ENCODE measurements at regions not wholly inside any gene's neighbourhood (a gene's known extent, or its start where the extent isn't known, plus 50 kb on each side); places are given as distances from the start of the nearest gene placed in this dataset.
"Not testable (repeated sequence)": the region's sequence is repeated elsewhere in the genome, so short reads cannot be mapped to it uniquely, and the experiment has no call there.

DNA sequence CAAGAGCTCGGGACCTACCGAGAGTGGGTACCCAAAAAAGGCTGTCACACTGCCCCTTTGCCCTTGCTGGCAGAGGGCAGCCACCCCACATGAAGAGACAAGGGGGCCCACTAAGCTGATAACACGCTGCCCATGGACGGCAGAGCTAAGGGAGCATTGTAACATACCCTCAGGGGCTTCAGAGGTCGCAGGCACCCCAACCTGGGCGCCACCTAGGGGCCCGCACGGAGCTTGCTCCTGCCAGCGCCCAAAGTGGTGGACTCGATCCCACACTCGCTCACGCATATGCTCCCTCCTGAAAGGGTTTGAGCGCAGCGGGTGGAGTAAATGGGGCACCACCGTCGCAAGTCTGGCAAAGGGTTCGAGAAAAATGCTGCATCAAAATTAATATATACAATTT lies 975.4 kb downstream of the ZPLD1 start:
- in situ Hi-C loops (cut with HindIII; ENCODE audit: low sequenced_read_pairs): no loop called here

DNA sequence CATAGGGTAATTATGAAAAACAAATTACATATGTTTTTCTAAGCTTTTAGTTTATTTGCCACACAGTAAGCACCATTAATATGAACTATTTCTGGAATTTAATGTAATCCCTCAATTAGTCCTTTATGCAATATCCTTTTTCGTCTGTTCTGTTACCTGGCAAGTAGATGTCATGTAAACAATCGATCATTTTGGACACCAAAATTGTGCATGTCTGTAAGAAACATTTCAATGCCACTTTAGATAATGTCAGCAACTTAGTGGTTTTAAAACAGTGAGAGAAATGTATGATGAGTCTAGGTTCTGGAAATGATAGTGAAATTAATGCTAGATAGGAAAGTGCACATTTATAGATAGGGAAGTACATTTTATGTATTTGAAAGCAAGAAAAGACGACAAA lies 986.6 kb downstream of the ZPLD1 start:
- in situ Hi-C loops (cut with HindIII; ENCODE audit: low sequenced_read_pairs): no loop called here

DNA sequence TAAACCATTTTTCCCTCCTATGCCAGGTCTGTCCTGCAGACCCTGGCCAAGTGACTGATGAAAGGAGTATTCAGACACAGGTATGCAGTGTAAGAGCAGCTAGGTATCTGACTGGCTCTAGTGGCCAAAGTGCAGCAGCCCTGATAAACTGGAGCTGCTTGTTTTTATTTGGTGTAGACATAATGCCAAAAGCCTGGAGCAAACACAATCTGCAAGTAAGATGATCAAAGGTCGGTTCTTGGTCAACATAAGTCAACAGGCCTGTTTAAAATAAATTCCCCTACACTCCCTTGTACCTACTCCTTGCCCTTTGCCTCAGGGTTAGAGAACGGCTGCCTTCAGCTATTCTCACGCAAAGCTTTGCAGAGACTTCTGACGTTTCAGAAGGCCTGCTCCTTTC lies 1003.1 kb downstream of the ZPLD1 start:
- in situ Hi-C loops (cut with HindIII; ENCODE audit: low sequenced_read_pairs): no loop called here

DNA sequence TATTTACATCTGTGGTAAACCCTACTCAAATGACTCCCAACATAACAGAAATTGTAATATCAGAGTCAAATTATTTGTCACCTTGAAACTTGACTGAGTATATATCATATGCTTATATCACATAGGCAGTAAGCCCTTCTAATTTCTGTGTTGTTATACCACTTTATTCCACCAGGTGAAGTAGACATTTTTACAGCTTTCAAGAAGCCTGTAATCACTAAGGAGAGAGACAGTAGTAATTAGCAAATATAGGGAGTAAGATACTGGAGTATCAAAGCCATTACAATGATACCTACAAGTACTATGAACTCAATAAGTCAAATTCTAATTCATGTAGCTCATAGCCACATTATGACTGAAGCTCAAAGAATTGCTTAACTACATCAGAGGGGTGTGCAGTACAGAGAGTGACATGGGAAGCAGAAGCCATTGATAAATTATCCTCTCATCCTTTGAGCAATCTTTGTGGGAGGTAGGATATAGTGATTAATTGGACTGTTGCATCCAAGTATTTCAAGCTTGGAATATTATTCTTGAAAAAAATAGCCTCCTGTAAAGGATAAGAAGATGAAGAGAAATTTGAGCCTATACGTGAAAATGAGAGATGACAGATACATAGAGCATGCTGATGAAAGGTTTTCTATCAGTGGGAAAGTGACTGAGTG lies 1005.9 kb downstream of the ZPLD1 start:
- in situ Hi-C loops (cut with HindIII; ENCODE audit: low sequenced_read_pairs): no loop called here

DNA sequence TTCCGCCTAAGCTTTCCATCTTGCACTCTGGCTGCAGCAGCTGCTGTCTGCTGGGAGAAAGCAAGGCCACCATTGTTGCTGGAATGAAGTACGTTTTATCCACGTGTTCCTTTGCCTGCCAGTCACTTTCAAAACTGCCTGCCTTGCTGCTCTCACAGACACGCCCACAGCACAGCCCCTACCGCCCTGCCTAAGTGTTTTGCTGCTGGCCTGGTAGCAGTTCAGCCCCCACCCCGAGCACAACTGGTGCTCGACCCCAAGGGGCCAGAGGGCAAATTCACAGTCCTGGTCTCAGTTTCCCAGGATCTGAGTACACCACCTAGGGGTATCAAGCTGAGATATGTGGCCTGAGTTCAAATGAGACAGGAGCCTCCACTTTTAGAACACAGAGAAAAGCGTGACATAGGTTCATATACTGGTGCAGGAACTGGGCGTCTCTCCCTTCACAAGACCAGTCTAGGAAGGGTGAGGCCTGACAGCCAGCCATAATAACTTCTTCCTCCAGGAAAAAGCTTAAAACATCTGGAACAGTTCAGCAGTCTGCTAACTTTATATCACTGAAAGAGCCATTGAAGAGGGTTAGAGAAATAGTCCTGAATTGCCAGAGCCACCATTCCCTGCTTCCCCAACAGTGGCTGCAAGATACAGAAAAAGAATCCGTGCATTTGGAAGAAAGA lies 1012.3 kb downstream of the ZPLD1 start:
- in situ Hi-C loops (cut with HindIII; ENCODE audit: low sequenced_read_pairs): no loop called here

DNA sequence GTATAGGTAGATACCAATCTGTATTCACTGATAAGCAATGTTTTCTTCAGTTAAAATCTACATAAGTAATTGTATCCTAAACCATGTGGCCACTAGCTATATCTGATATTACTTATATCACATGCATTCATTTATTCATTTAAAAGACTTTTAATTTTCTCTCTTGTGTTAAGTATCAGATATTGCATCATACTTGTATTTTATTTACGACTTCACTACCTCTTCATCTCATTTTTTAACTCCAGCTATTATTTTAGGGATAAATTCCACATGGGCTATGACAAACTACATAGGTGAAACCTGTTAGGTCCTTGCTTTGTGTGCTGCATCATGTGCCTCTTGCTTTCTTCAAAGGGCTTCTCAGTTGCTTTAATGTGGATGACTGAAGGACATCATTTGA lies 1018.3 kb downstream of the ZPLD1 start:
- in situ Hi-C loops (cut with HindIII; ENCODE audit: low sequenced_read_pairs): no loop called here

DNA sequence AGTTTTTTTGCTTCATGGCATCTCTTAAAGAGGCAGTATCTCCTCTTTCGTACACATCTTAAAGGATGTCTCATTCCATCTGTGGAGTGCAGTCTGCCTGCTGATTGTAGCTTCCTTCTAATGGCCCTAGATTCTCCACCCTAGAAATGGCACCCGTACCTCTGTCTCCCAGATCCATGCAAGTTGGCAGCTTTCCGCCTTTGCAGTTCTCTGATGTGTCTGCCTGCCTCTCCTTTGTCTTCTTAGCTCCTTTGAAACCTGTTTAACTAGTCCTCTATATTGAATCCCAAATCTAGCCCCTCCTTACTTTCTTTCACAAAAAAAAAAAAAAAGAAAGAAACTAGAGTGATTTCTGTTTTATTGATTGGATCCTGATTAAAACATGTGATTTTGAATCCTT lies 1025.0 kb downstream of the ZPLD1 start:
- in situ Hi-C loops (cut with HindIII; ENCODE audit: low sequenced_read_pairs): no loop called here

DNA sequence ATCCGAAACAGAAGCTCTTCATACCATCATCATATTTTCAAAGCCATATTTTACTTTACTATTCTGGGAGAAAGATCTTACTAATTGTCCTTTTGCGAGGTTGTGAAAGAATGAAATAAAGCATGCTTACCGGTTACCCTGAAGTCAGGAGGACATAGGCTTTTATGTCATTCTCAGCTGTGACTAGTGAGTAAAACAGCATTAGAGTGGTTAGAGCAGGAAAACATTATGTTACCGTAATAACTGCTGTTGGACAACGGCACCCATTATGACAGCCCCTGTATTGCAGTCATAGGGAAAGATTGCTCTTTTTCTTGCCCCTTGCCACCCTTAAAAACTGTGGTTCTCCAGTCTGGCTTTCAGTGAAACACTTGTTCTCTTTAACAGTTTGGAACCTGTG lies 1035.7 kb downstream of the ZPLD1 start:
- in situ Hi-C loops (cut with HindIII; ENCODE audit: low sequenced_read_pairs): no loop called here

DNA sequence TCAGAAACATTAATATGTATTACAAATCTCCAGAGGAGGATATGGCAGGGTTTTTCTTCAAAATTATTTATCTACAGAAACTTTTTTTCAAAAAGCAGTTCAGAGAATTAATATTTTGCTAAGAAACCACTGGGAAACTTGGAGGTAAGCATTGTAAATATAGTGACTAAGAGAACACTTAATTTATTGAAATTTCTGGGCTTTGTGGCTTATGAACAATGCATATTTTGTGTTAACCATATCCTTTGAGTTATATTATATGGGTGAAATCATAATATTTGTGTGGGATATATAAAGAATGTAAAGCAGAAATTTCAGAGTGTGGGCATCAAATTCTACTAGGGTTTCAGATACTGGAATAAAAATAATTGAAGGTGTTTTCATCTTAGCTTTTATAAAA lies 1059.2 kb downstream of the ZPLD1 start:
- in situ Hi-C loops (cut with HindIII; ENCODE audit: low sequenced_read_pairs): no loop called here

DNA sequence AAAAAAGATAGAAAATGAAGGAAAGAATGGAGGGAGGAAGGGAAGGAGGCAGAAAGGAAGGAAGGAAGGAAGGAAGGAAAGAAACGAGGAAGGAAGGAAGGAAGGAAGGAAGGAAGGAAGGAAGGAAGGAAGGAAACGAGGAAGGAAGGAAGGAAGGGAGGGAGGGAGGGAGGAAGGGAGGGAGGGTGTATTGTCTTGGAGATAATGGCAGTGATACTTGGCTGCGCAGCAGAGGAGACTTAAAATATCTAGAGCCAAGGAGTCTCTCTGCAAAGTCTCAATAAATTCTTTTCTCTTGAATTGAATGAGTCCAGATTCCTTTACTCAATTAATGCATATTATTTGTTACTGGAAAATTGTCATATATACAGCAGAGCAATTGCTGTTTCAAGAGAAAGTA lies 1059.7 kb downstream of the ZPLD1 start:
- in situ Hi-C loops (cut with HindIII; ENCODE audit: low sequenced_read_pairs): no loop called here

DNA sequence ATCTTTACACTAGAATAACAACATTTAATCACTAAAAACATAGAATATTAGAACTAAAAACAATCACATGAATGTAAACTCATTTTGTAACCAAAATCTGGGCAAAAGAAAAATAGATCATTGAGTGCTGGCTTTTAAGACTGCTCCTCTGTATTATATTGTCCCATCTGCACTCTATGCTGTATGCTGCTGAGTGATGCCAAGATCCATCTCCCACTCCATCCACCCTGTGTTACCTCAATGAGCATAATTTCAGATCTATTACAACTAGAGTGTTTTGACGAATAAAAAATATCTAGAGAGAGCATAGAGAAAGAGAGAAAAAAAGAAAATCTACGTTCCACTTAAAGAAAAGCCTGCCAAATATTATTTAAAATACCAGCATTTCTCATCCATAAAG lies 1060.4 kb downstream of the ZPLD1 start:
- in situ Hi-C loops (cut with HindIII; ENCODE audit: low sequenced_read_pairs): no loop called here

DNA sequence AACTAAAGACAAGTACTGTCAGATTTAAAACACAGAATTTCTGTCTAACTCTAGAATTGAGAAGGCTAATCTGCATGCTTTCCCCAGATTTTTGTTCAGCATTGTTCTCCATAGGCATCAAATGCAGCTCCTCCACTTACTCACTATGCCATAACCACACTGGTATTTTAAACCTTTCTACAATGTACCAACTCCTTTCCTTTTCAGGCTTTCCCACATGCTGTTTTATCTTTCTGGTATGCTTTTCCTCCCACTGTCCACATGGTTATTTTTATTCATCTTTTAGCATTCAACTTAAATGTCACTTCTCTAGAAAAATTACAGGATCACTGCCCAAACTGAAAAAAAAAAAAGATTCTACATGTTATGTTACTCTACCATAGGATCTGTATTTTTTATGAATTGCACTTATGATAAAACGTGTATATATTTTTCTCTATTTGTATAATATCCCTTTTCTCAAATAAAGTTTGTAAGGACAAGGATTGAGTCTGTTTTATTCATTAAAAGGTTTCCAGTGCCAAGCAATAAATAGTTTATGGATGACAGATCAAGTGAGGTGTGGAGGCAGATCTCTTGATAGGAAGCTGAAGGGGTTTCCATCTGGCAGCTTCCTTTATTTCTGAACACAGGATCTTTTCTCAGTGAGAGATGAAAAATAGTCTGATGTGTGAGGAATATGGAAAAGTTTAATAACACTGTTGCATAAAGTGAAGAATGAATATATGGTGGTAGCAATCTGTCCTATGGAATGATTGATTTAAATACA lies 1064.5 kb downstream of the ZPLD1 start:
- in situ Hi-C loops (cut with HindIII; ENCODE audit: low sequenced_read_pairs): no loop called here

DNA sequence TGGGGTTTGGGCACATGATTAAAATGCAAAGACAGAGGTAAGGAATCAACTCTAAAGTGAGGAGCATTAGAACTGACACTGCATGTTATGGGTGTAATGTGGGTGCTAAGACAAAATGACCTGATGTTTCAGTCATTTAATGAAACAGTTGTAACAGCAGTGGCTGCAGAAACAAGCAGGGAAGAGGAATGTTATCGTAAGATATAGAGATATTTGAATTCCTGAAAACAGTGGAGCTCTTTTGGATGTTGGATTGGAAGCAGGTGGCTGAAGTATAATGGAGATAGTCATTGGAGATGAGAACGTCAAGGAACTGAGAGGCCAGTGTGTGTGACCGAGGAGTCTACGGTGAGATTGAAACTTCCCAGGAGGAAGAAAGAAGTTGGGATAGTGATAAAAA lies 1065.2 kb downstream of the ZPLD1 start:
- in situ Hi-C loops (cut with HindIII; ENCODE audit: low sequenced_read_pairs): no loop called here

DNA sequence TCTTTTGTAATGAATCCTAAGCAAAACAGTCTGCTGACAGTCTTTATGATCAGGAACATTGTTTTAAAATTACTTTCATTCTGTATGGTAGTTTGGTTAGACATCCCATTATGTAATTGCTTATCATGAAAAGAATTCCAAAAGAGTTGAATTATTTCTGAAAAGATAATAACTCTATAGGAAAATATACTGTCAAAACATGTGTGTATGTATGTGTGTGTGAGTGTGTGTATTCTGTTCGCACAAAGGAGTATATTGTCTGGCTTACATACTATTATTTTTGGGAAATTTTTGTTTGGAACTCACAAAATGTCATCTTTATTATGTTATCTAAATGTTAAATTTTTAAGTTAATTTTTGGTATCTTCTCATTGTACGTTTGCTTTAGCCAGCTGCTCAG lies 1075.9 kb downstream of the ZPLD1 start:
- in situ Hi-C loops (cut with HindIII; ENCODE audit: low sequenced_read_pairs): no loop called here

DNA sequence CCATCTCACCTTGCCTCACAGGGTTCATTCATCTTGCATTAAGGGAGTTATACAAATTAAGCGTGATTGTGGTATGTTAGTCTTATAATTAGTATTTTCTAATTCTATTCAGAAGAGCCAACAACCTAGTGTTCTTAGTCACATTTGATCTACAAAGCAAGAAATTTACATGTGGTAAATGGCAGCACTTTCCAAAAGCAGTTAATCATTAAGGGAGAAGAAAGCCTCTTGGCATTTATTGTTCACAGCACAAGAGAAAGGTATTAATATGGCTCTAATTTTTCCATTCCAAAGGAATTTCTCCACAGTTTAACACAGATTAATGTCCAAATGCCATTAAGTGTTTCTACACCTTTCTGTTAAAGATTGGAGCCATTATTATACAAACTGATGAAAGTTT lies 1077.1 kb downstream of the ZPLD1 start:
- in situ Hi-C loops (cut with HindIII; ENCODE audit: low sequenced_read_pairs): no loop called here

DNA sequence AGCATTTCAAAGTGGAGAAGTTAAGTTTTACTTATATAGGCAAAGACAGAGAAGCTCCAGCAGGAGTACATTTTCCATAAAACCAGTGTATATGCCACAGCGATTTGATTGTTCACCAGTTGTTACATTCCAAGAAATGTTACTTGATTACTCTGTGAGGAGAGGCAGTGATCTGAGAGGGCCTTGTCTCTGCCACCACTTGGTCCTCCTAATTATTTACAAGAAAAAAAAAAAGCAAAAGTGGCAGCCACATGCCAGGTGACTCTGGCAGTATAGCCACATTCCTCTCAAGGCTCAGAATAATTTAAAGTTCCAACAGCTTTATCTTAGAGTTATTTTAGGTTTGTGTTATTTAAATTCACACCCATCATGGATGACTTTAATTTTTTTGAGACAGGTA lies 1077.8 kb downstream of the ZPLD1 start:
- in situ Hi-C loops (cut with HindIII; ENCODE audit: low sequenced_read_pairs): no loop called here

DNA sequence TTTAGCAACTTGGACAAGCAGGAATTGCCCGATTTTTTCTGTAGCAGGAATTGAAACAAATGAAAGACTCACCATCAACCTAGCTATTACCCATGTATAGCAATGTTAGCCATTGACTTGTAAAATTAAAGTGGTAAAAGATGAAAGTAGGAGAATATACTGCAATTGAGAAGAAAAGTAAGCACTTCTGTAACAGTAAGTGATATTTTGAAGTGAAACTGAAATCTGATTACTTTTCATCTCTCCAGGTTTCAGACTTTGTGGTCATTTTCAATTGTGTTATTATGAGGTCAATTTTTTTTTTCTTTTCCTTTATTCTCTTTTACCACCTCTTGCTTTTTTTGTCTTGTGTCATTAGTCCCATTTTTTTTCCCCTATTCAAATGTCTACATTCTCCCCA lies 1078.2 kb downstream of the ZPLD1 start:
- in situ Hi-C loops (cut with HindIII; ENCODE audit: low sequenced_read_pairs): no loop called here

DNA sequence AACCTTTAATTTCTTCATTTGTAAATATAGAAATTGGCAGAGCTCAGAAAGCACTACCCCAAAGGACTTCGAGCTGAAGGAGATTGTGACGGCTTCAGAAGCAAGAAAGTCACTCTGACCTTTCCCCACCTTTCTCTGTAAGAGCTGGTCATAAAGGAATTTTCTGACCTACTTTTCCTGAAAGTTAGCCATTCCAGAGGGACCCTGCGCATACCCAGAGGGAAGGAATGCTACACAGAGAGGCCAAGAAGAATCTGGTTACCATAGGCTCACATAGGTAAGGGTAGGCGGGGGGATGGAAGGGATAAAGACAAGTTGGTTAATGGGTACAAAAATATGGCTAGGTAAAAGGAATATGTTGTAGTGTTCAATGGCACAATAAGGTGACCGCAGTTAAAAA lies 1080.3 kb downstream of the ZPLD1 start:
- in situ Hi-C loops (cut with HindIII; ENCODE audit: low sequenced_read_pairs): no loop called here

DNA sequence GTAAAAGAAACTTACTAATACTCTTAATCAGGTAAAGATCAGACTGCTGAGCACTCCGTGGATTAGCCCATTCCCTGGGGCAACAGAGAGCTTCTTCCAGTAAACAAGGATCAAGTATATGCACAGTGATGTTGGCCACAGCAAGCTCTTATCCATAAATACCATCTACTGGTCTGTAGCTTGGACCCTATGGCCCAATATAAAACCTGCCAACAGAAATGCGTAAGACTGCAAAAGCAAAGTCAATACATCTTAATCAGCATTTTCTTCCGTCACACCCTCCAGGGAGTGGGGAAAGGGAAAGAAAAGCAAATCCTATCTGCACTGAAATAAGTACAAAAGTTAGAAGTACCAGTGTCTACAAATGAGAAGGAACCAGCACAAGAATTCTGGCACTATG lies 1082.1 kb downstream of the ZPLD1 start:
- in situ Hi-C loops (cut with HindIII; ENCODE audit: low sequenced_read_pairs): no loop called here

DNA sequence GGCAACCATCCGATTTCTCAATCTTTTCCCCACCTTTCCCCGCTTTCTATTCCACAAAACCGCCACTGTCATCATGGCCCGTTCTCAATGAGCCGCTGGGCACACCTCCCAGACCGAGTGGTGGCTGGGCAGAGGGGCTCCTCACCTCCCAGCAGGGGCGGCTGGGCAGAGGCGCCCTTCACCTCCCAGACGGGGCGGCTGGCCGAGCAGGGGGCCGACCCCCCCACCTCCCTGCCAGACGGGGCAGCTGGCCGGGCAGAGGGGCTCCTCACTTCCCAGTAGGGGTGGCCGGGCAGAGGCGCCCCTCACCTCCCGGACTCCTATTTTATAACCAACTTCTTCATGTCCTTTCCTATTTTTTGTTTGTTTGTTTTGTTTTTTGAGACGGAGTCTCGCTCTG lies 1096.5 kb downstream of the ZPLD1 start:
- in situ Hi-C loops (cut with HindIII; ENCODE audit: low sequenced_read_pairs): not testable (repeated sequence)

DNA sequence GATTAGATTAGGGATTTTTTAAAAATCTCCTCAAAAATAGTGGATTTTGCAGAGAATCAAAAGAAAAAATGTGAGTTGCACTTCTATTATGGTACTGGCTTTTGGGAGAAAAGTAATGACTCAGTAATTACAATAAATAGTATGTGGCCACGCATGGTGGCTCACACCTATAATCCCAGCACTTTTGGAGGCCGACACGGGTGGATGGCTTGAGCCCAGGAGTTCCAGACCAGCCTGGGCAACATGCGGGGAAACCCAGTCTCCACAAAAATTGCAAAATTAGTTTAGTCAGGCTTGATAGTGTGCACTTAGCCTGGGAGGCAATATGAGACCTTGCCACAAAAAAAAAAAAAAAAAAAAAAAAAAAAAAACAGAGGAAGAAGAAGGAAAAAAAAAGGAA lies 1098.2 kb downstream of the ZPLD1 start:
- in situ Hi-C loops (cut with HindIII; ENCODE audit: low sequenced_read_pairs): no loop called here

DNA sequence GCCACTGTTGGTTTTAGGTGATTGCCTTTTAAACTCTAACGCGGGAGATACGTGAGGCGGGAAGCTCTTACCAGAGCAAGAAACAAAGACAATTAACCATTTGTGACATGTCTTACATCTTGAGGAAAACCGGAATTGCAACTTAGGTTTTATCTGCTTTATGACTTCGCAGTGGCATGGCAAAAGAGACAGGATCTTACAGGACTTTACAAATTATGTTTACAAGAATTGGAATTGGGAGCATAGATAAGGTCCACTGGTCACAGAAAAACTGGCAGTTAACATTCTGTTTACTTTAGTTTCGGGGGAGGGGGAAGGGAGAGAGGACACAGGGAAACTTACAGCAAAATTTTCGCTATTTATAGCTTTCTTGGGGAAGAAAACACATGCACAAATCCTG lies 1119.6 kb downstream of the ZPLD1 start:
- in situ Hi-C loops (cut with HindIII; ENCODE audit: low sequenced_read_pairs): no loop called here

Measured in endothelial cell of hepatic sinusoid (primary cell).